ENCODE measurements at regions not wholly inside any gene's neighbourhood (a gene's known extent, or its start where the extent isn't known, plus 50 kb on each side); places are given as distances from the start of the nearest gene placed in this dataset.

DNA sequence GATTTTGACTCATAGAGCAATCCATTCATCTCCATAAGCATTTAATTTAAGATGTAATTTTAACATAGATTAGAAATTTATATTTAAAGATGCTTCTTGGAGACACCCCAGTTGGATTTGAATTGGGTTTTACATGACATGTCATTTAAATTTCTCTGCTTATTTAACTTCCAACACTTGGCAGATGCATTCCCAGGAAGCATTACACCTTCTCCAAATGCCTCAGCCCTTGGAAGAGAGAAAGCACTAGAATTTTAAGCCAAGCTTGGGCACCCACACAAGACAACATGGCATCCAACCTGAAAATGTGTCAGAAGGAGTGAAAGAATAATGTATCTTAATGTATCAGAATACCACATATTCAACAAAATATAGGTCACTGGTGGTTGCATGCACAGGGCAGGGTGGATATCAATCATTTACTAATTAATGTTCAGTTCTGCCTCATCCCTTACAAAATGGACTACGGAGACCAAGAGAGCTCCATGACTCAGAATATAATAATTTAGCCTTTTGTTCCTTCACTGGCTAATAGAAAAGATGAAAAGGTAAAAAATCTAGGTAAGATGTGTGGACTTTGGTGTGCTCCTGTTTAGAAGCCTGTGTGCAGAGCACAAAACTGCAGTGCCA is 541.7 kb upstream of the SORCS1 start:
- TF ChIP-seq JUND (IDR thresholded peaks at IDR 0.05) (no peak), SP1 (IDR thresholded peaks at IDR 0.05) (no peak), TAF1 (conservative IDR thresholded peaks at IDR 0.05) (no peak), RAD21 (IDR thresholded peaks at IDR 0.05) (no peak)
- TF ChIP-seq, protein P1, sequence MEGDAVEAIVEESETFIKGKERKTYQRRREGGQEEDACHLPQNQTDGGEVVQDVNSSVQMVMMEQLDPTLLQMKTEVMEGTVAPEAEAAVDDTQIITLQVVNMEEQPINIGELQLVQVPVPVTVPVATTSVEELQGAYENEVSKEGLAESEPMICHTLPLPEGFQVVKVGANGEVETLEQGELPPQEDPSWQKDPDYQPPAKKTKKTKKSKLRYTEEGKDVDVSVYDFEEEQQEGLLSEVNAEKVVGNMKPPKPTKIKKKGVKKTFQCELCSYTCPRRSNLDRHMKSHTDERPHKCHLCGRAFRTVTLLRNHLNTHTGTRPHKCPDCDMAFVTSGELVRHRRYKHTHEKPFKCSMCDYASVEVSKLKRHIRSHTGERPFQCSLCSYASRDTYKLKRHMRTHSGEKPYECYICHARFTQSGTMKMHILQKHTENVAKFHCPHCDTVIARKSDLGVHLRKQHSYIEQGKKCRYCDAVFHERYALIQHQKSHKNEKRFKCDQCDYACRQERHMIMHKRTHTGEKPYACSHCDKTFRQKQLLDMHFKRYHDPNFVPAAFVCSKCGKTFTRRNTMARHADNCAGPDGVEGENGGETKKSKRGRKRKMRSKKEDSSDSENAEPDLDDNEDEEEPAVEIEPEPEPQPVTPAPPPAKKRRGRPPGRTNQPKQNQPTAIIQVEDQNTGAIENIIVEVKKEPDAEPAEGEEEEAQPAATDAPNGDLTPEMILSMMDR (IDR thresholded peaks at IDR 0.05; ENCODE audit: low read depth, low read length, missing input control): no peak
- TF ChIP-seq, protein P2, sequence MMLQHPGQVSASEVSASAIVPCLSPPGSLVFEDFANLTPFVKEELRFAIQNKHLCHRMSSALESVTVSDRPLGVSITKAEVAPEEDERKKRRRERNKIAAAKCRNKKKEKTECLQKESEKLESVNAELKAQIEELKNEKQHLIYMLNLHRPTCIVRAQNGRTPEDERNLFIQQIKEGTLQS (IDR thresholded peaks at IDR 0.05): no peak
- TF ChIP-seq, protein P3, sequence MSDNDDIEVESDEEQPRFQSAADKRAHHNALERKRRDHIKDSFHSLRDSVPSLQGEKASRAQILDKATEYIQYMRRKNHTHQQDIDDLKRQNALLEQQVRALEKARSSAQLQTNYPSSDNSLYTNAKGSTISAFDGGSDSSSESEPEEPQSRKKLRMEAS (IDR thresholded peaks at IDR 0.05): no peak
- TF ChIP-seq, protein P4, sequence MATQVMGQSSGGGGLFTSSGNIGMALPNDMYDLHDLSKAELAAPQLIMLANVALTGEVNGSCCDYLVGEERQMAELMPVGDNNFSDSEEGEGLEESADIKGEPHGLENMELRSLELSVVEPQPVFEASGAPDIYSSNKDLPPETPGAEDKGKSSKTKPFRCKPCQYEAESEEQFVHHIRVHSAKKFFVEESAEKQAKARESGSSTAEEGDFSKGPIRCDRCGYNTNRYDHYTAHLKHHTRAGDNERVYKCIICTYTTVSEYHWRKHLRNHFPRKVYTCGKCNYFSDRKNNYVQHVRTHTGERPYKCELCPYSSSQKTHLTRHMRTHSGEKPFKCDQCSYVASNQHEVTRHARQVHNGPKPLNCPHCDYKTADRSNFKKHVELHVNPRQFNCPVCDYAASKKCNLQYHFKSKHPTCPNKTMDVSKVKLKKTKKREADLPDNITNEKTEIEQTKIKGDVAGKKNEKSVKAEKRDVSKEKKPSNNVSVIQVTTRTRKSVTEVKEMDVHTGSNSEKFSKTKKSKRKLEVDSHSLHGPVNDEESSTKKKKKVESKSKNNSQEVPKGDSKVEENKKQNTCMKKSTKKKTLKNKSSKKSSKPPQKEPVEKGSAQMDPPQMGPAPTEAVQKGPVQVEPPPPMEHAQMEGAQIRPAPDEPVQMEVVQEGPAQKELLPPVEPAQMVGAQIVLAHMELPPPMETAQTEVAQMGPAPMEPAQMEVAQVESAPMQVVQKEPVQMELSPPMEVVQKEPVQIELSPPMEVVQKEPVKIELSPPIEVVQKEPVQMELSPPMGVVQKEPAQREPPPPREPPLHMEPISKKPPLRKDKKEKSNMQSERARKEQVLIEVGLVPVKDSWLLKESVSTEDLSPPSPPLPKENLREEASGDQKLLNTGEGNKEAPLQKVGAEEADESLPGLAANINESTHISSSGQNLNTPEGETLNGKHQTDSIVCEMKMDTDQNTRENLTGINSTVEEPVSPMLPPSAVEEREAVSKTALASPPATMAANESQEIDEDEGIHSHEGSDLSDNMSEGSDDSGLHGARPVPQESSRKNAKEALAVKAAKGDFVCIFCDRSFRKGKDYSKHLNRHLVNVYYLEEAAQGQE (IDR thresholded peaks at IDR 0.05): no peak

All from liver (tissue), 3 donors.